ENCODE measurements at regions not wholly inside any gene's neighbourhood (a gene's known extent, or its start where the extent isn't known, plus 50 kb on each side); places are given as distances from the start of the nearest gene placed in this dataset.

DNA sequence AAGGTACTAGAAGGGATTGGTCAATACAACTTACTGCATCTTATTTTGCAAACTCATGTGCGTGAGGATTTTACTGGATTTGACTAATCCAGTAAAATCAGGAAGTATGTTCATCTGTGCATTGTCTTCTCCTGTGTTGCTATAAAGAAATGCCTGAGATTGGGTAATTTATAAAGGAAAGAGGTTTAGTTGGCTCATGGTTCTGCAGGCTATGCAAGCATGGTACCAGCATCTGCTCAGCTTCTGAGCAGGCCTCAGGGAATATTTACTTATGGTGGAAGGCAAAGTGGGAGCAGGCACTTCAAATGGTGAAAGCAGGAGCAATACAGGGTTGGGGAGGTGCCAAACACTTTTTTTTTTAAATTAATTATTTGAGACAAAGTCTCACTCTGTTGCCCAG lies 2199.5 kb upstream of the WWC1 start:
- no peak for TF ChIP-seq POLR2A (IDR thresholded peaks at IDR 0.05)
- TF ChIP-seq, protein P1, sequence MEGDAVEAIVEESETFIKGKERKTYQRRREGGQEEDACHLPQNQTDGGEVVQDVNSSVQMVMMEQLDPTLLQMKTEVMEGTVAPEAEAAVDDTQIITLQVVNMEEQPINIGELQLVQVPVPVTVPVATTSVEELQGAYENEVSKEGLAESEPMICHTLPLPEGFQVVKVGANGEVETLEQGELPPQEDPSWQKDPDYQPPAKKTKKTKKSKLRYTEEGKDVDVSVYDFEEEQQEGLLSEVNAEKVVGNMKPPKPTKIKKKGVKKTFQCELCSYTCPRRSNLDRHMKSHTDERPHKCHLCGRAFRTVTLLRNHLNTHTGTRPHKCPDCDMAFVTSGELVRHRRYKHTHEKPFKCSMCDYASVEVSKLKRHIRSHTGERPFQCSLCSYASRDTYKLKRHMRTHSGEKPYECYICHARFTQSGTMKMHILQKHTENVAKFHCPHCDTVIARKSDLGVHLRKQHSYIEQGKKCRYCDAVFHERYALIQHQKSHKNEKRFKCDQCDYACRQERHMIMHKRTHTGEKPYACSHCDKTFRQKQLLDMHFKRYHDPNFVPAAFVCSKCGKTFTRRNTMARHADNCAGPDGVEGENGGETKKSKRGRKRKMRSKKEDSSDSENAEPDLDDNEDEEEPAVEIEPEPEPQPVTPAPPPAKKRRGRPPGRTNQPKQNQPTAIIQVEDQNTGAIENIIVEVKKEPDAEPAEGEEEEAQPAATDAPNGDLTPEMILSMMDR (IDR thresholded peaks at IDR 0.05) = no peak
